ENCODE measurements at regions not wholly inside any gene's neighbourhood (a gene's known extent, or its start where the extent isn't known, plus 50 kb on each side); places are given as distances from the start of the nearest gene placed in this dataset.

DNA sequence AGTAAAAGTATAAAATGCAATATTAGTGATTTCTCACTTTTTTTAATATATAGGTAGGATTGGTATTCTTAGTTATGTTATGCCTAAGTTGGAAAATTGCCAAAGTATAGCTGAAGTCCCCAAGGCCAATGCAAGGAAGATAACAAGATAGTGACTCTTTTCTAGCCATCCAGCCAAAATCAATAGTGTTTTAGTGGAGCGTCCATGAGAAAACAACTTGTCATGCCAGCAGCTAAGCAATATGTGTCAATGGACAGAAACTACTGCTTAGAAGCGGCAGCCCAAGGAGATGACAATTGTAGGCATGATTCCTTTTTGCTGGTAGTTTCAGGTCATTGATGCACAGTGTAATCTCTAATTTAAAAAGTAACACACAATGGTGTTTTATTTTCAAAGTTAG lies 1444.6 kb downstream of the SUCLG1 start:
- TF ChIP-seq, protein P1, sequence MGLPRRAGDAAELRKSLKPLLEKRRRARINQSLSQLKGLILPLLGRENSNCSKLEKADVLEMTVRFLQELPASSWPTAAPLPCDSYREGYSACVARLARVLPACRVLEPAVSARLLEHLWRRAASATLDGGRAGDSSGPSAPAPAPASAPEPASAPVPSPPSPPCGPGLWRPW (IDR thresholded peaks at IDR 0.05), result no peak
- TF ChIP-seq POLR2A (IDR thresholded peaks at IDR 0.05; ENCODE audit: low read length), result no peak
- TF ChIP-seq, protein P2, sequence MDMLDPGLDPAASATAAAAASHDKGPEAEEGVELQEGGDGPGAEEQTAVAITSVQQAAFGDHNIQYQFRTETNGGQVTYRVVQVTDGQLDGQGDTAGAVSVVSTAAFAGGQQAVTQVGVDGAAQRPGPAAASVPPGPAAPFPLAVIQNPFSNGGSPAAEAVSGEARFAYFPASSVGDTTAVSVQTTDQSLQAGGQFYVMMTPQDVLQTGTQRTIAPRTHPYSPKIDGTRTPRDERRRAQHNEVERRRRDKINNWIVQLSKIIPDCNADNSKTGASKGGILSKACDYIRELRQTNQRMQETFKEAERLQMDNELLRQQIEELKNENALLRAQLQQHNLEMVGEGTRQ (IDR thresholded peaks at IDR 0.05), result no peak
- TF ChIP-seq SMC3 (IDR thresholded peaks at IDR 0.05), result no peak
- no peak for TF ChIP-seq CHD4 (IDR thresholded peaks at IDR 0.05; ENCODE audit: borderline replicate concordance)
- TF ChIP-seq EP300 (IDR thresholded peaks at IDR 0.05), result no peak
- TF ChIP-seq SREBF2 (IDR thresholded peaks at IDR 0.05), result no peak
- TF ChIP-seq ZC3H11A (IDR thresholded peaks at IDR 0.05), result no peak
- TF ChIP-seq HDAC2 (IDR thresholded peaks at IDR 0.05), result no peak
- no peak for TF ChIP-seq CBX8 (IDR thresholded peaks at IDR 0.05)
- TF ChIP-seq JUN (IDR thresholded peaks at IDR 0.05), result no peak
- TF ChIP-seq, protein P3, sequence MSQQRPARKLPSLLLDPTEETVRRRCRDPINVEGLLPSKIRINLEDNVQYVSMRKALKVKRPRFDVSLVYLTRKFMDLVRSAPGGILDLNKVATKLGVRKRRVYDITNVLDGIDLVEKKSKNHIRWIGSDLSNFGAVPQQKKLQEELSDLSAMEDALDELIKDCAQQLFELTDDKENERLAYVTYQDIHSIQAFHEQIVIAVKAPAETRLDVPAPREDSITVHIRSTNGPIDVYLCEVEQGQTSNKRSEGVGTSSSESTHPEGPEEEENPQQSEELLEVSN (IDR thresholded peaks at IDR 0.05; ENCODE audit: borderline replicate concordance, low read depth), result no peak
- TF ChIP-seq, protein P4, sequence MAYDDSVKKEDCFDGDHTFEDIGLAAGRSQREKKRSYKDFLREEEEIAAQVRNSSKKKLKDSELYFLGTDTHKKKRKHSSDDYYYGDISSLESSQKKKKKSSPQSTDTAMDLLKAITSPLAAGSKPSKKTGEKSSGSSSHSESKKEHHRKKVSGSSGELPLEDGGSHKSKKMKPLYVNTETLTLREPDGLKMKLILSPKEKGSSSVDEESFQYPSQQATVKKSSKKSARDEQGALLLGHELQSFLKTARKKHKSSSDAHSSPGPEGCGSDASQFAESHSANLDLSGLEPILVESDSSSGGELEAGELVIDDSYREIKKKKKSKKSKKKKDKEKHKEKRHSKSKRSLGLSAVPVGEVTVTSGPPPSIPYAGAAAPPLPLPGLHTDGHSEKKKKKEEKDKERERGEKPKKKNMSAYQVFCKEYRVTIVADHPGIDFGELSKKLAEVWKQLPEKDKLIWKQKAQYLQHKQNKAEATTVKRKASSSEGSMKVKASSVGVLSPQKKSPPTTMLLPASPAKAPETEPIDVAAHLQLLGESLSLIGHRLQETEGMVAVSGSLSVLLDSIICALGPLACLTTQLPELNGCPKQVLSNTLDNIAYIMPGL (CRISPR knock-in tag; IDR thresholded peaks at IDR 0.05; ENCODE audit: borderline replicate concordance), result no peak
- no peak for TF ChIP-seq ZNF302 (CRISPR knock-in tag; IDR thresholded peaks at IDR 0.05)
- TF ChIP-seq, protein P5, sequence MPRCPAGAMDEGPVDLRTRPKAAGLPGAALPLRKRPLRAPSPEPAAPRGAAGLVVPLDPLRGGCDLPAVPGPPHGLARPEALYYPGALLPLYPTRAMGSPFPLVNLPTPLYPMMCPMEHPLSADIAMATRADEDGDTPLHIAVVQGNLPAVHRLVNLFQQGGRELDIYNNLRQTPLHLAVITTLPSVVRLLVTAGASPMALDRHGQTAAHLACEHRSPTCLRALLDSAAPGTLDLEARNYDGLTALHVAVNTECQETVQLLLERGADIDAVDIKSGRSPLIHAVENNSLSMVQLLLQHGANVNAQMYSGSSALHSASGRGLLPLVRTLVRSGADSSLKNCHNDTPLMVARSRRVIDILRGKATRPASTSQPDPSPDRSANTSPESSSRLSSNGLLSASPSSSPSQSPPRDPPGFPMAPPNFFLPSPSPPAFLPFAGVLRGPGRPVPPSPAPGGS (IDR thresholded peaks at IDR 0.05), result no peak
- TF ChIP-seq, protein P6, sequence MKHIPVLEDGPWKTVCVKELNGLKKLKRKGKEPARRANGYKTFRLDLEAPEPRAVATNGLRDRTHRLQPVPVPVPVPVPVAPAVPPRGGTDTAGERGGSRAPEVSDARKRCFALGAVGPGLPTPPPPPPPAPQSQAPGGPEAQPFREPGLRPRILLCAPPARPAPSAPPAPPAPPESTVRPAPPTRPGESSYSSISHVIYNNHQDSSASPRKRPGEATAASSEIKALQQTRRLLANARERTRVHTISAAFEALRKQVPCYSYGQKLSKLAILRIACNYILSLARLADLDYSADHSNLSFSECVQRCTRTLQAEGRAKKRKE (CRISPR knock-in tag; IDR thresholded peaks at IDR 0.05; ENCODE audit: low read depth), result no peak
- ATAC-seq, result no peak
- DNase-seq (ENCODE audit: low read depth in 1 of 2, low spot score in 1 of 2), result no peak
- WGBS (ENCODE audit: missing lambda C conversion rate), result 41% methylated on average over 2 of the region's 2 CpGs
- peaks cover 15% of the 10 kb centered on the region; the same call in 2 of the 3 replicates for H3K9me3 ChIP-seq
- POLR2A ChIA-PET, result no interaction called here
- CTCF ChIA-PET, result no interaction called here
- FAIRE-seq, result no peak
- H3K27ac ChIP-seq, result no peak overlapping the region
- H3K4me2 ChIP-seq, result no peak overlapping the region
- no peaks in the 10 kb centered on the region for H3K4me1 ChIP-seq
- H3K4me3 ChIP-seq, result no peak overlapping the region

DNA sequence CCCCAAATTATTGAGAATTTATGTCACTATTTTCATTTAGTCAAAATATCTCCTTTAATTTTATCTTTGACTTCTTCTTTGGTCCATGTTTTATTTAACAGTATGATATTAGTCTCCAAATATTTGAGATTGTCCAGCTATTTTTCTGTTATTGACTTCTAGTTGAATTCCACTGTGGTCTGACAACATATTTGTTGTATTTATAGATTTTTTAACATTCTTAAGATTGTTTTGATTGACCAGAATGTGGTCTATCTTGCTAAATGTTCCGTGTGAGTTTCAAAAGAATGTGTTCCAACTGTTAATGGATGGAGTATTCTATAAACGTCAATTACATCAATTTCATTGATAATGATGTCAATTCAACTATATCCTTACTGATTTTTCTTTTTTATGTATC lies 1452.1 kb downstream of the SUCLG1 start:
- ChIA-PET POLR2A (no interaction called here), CTCF (no interaction called here)
- DNase-seq (ENCODE audit: low read depth in 1 of 2, low spot score in 1 of 2) (no peak), ATAC-seq (no peak), FAIRE-seq (no peak)
- H3K4me2 ChIP-seq, result no peak overlapping the region
- TF ChIP-seq, protein P6 (CRISPR knock-in tag; IDR thresholded peaks at IDR 0.05; ENCODE audit: low read depth), result no peak
- TF ChIP-seq MAFK (IDR thresholded peaks at IDR 0.05; ENCODE audit: partially characterized antibody) (no peak), CBX2 (IDR thresholded peaks at IDR 0.05; ENCODE audit: borderline replicate concordance, low read depth) (no peak), NR3C1 (IDR thresholded peaks at IDR 0.05) (no peak), CEBPB (IDR thresholded peaks at IDR 0.05) (no peak), ZC3H11A (IDR thresholded peaks at IDR 0.05) (no peak), MYC (IDR thresholded peaks at IDR 0.05; ENCODE audit: borderline replicate concordance, low read length) (no peak), HOXB5 (CRISPR knock-in tag; IDR thresholded peaks at IDR 0.05) (no peak), EHF (CRISPR knock-in tag; IDR thresholded peaks at IDR 0.05) (no peak), SMC3 (IDR thresholded peaks at IDR 0.05) (no peak), POLR2A (IDR thresholded peaks at IDR 0.05; ENCODE audit: low read length) (no peak), POLR2AphosphoS2 (conservative IDR thresholded peaks at IDR 0.05; ENCODE audit: low read length) (no peak)
- TF ChIP-seq, protein P5 (IDR thresholded peaks at IDR 0.05), result no peak
- TF ChIP-seq, protein P2 (IDR thresholded peaks at IDR 0.05), result no peak
- peaks cover 9% of the 10 kb centered on the region; the same call in 2 of the 3 replicates for H3K9me3 ChIP-seq
- no peak overlapping the region for H3K27ac ChIP-seq
- no peaks in the 10 kb centered on the region for H3K4me1 ChIP-seq
- H3K4me3 ChIP-seq, result no peak overlapping the region
- 12% methylated on average over 2 of the region's 2 CpGs for WGBS (ENCODE audit: missing lambda C conversion rate)
